ENCODE measurements at regions not wholly inside any gene's neighbourhood (a gene's known extent, or its start where the extent isn't known, plus 50 kb on each side); places are given as distances from the start of the nearest gene placed in this dataset.
"Not testable (repeated sequence)": the region's sequence is repeated elsewhere in the genome, so short reads cannot be mapped to it uniquely, and the experiment has no call there.

DNA sequence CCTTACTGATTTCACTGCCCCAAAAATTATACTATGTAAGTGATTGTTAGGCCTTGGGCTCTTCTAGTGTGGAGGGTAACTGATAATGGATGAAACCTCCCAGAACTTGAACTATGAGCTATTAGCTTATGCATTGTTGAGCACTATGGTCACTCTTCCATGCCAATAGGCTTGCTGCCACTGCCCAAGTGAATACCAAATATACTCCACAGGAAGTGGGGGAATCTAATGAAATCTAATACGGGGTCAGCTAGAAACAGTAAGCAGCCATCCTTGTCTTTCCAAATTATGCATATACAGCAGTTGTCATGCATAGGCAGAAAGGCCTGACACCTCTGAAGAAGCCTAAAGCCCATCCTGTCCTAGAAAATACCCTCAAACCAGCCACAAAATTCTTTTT lies 198.7 kb upstream of the PTBP2 start:
- DNase-seq = no peak

DNA sequence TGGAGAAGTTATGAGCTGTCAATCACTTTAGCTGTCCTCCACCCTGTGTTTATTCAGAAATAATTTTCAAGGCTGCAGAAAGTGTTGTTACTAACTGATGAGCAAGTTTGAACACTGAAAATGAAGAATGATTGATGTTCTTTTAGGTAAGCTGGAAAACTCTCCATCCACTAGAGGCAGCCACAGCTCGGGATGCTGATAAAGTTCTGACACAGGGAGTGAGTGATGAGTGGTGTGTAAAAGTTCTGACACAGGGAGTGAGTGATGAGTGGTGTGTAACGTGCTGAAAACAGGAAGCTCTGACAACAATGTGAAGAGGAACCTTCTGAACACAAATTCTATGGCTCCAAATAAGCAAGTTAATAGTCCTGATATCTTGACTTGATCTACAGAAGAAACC lies 197.5 kb upstream of the PTBP2 start:
- DNase-seq = no peak

DNA sequence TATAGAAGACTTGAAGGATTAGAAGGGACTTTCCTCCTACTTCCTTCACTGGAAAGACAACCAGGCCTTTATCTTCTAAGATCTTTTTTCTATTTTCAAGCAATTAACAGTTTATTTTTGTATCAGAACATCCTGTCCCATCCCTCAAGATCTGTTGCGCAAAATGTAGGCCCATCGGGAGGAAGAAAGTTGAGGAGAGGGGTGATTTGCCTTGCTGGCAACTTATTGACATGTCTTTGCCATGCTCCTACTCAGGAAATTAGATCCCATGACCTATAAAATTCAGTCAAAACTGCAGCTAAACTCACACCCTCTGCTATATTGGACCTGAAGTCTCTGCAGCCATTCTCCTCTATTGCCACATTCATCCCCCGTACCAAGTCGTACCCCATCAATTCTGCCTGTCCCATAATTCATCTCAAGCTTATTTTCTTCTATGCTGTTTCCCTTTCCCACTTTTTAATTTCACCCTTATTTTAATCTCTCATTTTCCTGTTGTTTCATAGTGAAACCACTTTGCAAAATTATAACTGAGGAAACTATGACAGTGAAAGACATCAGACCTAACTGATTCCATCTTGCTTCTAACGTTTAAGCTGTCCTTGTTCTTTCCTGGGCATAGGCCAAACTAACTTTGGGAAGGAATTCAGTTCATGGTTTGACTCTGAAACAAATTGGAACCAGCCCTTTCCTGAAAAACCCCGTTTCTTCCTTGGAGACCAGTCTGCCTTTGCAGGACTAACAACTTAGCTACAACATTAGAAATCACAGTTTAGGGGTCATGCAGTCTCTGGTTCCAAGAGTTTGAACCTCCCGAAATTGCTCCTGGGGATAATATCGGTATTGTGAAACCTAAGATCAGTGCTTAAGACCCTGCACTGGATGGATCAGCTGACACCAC lies 195.7 kb upstream of the PTBP2 start:
- no peak for DNase-seq

DNA sequence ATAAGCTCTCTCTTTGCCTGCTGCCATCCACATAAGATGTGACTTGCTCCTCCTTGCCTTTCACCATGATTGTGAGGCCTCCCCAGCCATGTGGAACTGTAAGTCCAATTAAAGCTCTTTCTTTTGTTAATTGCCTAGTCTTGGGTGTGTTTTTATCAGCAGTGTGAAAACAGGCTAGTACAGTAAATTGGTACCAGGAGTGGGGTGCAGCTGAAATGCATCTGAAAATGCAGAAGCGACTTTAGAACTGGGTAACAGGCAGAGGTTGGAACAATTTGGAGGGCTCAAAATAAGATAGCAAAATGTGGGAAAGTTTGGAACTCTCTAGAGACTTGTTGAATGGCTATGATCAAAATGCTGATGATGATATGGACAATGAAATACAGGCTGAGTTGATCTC lies 192.9 kb upstream of the PTBP2 start:
- DNase-seq = not testable (repeated sequence)

DNA sequence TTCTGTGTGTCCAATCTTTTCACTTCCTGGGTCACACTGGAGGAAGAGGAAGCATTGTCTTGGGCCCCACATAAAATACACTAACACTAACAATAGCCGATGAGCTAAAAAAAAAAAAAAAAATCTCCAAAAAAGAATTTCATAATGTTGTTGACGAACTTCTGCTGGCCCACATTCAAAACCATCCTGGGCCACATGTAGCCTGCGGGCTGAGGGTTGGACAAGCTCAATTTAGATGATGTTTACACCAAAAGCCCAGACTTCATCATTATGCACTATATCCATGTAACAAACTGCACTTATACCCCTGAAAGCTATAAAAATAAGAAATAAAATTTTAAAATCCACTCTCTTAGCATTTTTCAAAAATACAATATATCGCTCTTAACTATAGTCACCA lies 187.8 kb upstream of the PTBP2 start:
- no peak for DNase-seq

DNA sequence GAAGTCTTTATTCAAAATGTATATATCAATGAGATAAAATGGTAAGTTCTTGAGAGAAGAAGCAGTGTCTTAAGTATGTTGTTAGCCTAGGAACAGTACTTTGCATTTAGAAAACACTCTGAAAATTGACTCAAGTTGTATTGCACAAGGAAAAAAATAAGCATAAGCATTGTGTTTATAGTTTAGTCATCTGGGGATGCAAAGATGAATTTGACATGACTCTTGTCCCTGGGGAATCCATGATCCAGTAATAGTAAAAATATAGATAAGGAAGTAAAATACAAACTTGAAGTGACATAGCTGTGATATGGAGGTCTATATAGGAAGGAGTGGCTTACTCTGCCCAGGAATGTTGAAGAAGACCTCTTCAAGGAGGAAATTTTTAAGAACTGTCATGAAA lies 185.0 kb upstream of the PTBP2 start:
- no peak for DNase-seq

DNA sequence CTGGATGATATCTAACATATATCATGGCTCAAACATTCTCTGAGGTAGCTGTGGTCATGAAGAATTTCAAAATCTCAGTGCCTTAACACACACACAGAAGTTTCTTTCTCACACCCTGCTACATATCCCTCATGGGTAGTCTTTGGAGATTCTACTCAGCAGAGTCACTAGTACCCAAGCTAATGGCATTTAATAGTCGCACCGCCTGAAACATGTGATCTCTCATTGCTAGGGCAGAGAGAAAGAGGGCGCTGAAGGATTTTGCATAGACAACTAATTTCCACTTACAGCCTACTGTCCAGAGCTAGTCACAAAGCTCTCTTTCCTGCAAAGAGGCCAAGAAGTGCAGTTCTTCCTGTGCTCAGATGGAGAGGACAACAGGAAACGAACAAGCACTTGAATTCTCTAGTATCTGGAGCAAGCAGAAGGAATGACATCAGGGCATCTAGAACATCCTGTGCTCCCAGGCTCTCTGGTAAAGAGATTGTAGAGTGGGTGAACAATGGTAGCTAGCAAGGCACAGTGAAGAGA lies 183.4 kb upstream of the PTBP2 start:
- DNase-seq = no peak

DNA sequence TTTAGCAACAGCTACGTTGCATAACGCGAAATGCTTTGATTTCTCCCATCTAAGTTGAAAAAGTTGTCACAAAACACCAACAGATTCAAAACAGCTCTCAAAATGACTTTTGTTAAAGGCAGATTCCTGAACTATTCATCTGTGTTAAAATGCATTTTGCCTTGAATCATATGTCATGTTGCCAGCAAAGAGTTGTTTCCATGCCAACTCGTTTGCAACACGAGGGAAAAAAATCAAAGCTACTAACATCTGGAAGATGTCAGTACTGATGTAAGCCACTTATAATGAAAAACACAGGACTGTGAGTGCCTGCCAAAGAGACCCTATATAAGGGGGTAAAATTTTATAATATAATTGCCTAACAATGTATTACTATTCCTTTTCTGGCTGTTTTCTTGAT lies 182.7 kb upstream of the PTBP2 start:
- no peak for DNase-seq

DNA sequence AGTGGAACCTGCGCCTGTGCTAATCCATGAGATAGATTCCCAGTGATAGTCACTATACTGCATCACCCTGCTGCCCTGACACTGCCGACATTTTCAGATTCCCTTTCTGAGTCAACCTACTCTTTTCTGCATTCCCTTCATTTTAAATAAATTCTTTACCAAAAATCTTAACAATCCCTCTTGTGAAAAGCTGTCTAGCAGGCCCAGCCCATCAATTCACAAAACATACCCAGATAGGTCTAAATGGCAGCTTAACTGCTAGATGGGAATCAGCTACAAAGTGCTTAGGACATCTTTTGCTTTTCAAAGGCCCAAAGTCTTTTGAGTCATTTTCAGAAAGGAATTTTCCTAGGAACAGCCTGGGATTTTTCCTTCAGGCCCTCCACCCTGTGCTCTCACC lies 180.1 kb upstream of the PTBP2 start:
- DNase-seq = no peak

DNA sequence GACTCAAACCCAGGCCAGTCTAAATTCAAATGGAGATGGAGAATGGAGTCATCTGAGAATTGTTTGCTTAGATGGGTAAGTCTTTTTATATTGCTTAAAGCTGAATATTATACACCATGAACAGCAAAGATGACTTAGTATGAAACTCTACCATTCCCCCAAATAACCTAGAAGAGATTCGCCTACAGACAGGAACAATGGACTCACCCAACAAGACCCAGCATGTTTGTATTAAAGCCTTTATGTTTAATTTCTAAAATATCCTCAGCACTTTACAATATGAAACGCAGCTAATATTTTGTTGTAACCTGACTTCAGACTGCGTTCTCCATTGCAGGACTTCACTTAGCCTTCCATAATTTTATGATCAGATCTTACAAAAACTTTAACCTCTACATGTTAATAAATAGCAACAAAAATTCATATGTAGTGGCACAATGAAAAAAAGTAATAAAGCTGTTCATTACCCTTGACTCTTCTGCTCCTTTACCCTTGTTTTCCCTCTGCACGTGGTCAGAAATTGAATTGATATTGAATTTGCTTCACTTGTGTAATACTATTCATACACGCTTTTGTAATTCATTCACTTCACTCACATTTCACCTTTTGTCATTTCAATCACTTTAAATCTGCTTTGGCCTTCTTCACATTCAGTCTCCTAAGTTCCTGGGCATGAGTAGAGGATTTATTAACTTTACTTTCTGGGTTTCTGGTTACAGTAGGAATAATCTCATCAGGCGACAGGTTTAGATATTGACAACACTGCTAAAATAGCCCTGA lies 177.3 kb upstream of the PTBP2 start:
- no peak for DNase-seq

DNA sequence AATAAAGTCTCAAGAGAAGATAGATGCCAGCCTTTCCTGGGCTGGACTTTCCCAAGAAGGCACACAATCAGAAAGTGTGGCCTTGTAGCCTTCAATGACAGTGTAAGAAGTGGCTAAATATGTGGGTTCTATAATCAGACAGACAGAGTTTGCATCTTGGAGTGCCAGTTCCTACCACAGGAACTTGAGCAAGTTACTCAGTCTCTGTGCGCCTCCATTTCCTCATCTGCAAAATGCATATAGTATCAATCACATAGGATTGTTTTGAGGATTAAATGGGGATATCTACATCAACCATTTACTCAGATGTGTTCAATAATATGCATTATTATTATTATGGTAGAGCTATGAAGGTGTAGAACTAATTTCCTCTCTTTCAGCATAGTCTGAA lies 176.8 kb upstream of the PTBP2 start:
- no peak for DNase-seq

DNA sequence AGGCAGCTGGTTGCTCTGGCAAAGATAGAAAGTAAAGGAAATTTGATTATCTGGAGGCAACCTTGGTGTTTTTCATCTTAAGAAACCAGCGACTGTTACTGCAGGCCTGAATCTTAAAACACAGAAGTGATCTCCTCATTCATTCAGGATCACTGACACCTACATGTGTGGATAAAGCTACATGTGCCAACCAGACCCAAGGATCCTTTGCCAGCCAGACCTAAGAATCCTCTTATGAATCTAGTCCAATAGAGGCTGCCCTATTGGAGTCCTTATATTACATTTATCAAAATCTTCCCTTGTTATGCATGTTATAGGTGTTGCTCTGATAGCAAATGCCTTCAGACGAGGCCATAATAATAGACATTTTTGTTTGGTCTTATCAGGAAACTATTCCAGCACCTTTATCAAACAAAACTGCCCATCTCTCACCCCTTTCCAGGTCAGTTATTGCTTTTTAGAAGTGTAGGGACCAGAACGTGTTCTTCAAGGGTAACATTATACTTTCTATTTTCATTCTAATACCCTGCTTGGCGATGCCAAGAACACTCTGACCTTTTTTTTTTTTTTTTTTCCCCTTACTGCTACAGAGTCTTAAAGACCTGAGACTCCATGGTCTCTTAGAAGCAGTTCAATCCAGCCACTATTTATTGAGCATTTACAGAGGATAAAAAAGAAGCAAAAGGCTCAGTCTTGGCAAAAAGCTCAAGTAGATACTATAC lies 175.5 kb upstream of the PTBP2 start:
- DNase-seq = no peak

DNA sequence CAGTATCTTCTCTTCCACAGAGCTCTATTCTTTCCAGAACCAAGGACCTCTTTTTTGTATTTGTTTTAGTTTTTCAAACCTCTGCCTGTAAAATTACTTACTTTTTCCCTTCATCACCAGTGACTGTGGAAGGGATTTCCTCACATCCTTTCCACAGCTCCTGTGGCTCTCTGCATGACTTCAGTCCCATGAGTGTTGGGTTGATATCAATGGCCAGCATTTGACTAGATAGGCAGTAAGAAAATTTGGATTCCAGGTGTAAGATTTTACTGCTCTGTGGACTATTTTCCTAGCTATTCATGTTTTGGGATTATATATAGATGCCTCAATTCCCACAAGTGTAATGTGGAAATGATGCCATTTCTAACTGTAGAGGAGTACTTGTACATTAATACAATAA lies 171.5 kb upstream of the PTBP2 start:
- no peak for DNase-seq

DNA sequence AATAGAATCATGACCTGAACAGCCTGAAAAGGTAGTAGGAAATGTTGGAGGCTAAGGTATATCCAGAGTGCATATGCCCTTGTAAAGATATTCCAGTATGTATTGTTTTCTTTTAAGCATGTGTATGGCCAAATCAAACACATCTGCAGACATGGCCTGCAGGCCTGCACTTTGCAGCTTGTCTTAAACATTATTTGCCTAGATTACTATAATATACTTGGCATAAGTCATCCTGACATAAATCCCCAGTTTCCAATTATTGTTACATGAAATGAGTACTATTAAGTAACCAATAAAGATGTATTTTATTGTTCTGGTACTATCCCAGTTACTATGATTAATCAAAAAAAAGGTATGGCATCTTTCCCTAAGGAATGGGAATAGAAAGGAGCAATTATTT lies 169.1 kb upstream of the PTBP2 start:
- DNase-seq = no peak

DNA sequence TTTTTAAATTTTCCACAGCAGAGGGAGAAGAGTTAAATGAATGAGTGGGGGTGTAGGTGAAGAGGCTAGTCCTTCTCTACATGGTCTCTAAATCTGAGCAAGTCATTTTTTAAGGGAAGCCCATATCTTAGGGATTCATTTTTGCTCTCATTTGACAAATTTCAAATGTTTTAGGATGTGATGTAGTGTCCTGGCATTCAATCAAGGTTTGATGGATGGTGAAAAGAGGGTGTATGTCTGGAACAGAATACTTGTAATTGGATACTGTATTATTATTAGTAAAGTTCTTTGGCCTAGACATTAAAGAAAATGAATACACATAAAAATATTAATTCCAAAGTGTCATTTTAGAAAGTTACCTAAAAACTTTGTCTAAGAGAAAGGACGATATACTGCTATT lies 167.8 kb upstream of the PTBP2 start:
- DNase-seq = no peak

DNA sequence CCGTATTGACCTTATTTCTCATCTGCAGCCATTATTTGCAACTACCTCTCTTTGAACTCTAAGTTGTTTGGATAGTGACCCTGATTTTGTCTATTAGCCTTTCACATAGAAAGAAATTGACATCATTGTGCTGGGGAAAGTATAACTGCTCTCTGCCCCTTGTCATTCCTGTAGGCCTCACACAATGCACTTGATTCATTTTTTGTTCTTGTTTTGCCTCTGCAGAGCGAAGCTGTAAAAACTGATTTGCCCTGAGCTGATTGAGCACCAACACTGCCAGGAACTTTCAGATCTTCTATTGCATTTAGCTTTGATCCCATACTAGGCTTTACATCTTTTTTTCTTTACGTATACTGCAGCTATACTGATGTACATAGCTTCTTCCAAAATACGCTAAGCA lies 167.2 kb upstream of the PTBP2 start:
- no peak for DNase-seq

DNA sequence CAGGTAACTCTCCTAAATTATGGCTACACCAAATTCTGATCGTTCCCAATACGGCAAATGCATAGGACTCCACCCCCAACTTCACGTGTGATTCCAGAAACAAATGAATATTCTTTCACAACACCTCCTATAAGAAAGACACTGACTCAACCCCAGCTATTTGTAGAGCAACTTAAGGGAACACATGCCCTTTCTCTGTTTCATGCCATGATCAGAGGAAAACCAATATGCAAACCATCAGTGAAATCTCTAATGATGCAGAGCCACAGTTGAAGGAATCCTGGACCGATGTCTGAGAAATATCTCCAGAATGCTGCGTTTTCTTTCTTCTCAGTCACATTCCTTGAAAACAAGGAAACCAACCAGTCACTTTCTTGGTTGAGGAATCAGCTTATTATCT lies 164.2 kb upstream of the PTBP2 start:
- no peak for DNase-seq

DNA sequence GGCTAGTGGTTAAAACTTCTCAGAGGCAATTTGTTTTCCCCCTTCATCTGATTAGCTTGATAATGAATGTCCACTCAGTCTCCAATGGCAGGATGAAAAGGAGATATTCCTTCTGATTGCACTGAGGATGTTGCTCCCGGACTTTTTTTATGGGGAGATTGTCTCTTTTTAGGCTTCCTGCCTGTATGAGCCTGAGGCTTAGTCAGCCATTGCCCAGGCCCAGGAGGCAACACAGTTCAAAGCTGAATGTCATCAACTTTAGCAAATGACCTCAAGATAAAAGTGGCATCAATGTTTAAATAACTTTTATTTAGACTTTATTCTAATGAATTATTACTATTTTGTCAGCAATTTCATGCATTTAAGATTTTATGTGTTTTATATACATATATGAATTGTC lies 162.9 kb upstream of the PTBP2 start:
- DNase-seq = no peak

DNA sequence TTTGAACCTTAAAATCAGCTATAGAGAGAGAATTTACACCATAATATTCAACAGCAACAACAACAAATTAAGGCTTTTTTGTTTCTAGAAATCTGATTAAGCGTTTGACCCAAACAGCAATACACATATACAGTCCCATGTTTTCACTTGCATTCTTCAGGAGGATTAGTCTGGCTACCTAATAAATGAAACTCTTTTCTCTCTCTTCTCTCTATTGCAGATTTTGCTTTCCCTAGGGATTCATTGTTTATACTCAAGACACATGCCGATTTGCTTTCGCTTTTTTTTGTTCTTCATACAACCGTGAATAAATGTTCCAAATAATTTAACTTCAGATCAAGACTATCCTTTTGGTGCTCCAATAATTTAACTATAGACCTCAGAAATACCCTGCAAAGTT lies 162.4 kb upstream of the PTBP2 start:
- no peak for DNase-seq

DNA sequence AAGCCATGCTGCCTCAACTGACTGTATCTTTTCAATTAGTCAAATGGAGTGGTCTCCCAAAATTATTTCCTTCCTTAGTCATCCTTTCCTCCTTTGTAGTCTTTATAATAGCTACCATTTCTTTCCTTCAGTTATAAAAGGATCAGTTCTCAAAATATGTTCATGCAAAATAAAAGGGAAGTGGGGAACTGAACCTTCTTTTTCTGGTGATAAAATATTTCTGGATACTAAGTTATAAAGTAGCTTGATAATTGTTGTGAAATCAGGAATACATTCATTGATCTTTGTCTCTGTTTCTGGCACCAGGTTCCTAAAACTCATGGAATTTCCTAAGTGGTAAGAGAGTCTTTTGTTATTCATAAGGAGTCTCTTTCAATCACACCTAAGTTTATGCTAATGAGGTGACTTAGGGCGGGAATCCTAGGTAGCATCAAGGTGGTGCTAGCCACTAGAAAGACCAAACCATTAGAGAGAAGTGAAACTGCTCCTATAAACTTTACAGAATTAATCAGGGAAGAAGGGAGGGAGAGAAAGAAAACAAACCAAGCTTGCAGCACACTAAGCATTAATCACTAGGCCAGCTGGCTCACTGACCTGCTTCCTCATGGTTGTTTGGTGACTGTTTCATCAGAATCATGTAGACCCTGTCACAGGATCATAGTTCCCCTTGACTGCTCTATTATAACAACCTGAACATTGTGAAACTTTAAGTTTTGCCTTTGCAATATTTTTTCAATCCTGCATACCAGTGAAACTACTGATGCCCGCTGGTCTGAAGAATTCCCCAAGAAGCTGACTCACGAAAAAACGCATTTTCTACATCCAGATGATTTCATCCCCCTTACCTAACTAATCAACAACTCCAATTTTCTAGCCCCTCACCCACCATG lies 161.6 kb upstream of the PTBP2 start:
- peak; percentile 84 for DNase-seq

DNA sequence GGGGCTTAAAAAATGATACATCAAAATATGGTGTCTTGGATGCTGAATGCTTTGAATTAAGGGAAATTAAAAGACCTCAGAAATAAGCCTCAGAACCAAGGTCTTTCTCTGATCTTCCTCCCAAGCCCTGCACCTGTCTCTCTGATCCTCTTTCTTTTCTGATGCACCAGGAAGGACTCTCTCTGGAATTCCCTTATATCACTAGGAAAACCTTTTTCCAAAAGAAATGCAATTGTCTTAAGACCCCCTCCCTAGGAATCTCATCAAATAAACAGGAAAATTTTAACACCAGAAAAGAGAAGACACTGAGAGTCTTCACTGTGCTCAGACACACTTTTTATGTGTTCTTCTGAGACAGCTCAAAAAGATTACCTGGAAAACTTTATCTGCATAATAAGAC lies 159.5 kb upstream of the PTBP2 start:
- no peak for DNase-seq

DNA sequence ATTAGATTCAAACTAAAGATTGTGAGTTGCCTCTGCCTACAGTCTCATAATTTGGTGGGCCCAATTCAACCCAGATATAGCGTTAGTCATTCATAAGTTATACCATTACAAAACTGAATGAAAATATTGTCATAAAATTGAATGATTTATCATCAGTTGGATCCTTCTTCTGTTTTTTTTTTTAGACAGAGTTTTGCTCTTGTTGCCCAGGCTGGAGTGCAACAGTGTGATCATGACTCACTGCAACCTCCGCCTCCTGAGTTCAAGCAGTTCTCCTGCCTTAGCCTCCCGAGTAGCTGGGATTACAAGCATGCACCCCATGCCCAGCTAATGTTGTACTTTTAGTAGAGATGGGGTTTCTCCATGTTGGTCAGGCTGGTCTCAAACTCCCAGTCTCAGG lies 157.2 kb upstream of the PTBP2 start:
- DNase-seq = peak; percentile 53

Data from inflammatory macrophage treated with lipopolysaccharide for 4 hours (primary cell).